Uterus (tissue), 3 donors: ENCODE measurements at regions not wholly inside any gene's neighbourhood (a gene's known extent, or its start where the extent isn't known, plus 50 kb on each side); places are given as distances from the start of the nearest gene placed in this dataset.

Source experiments
- DNase-seq, 2 donors: peaks; one replicate each; pipeline ENCODE4 v3.0.0-alpha.2; 2019 to 2020
- H3K27ac ChIP-seq, 2 donors: fragments of 200-600 bp; sonication (generic); 1 replicate in 1 of 2; 2 replicates in 1 of 2; pipeline ENCODE4 v1.5.1; 2016 to 2018
- H3K27me3 ChIP-seq, 2 donors: fragments of 200-600 bp; sonication (generic); one replicate each; pipeline ENCODE4 v1.5.1; 2018 to 2019; ENCODE audit warnings: control low read depth in 1 of 2
- H3K36me3 ChIP-seq, 2 donors: fragments of 200-600 bp; sonication (generic); one replicate each; pipeline ENCODE4 v1.5.1; 2019; ENCODE audit warnings: control low read depth in 1 of 2
- H3K4me1 ChIP-seq, 2 donors: fragments of 200-600 bp; sonication (generic); one replicate each; pipeline ENCODE4 v1.5.1; 2018 to 2019; ENCODE audit warnings: control low read depth in 1 of 2
- H3K4me3 ChIP-seq, 2 donors: fragments of 200-600 bp; sonication (generic); 1 replicate in 1 of 2; 2 replicates in 1 of 2; pipeline ENCODE4 v1.5.1; 2018 to 2019; ENCODE audit warnings: mild to moderate bottlenecking in 1 of 2
- H3K9me3 ChIP-seq, 2 donors: fragments of 200-600 bp; sonication (generic); one replicate each; pipeline ENCODE4 v1.5.1; 2019; ENCODE audit warnings: control low read depth in 1 of 2
- POLR2A ChIP-seq, 2 donors: fragments of 450-650 bp; IDR thresholded peaks; one replicate each; pipeline ENCODE4 v1.6.1; 2016; ENCODE audit warnings: antibody characterized with exemption in 2 of 2, mild to moderate bottlenecking in 1 of 2, moderate library complexity in 1 of 2
- intact Hi-C: fragments of 100-400 bp; cut with DNase I; formaldehyde crosslinking; loops from one replicate; pipeline ENCODE4 v1.15.1; 2023; ENCODE audit warnings: low total_unique reads
- TF ChIP-seq, protein P1 (sequence below), 4 experiments: fragments of 200-600 bp in 2 of 4; fragments of 450-650 bp in 2 of 4; sonication (generic) in 2 of 4; IDR thresholded peaks; one replicate each; pipeline ENCODE4 v1.5.1; 2016 to 2019; ENCODE audit warnings: antibody characterized with exemption in 4 of 4, mild to moderate bottlenecking in 2 of 4, moderate library complexity in 1 of 4
- donor health status: DM: yes; HTN: yes; CAD: no.

GRCh38 chr13:64866331-64866730 is 2363.8 kb downstream of the PCDH9 start:
- Histone ChIP-seq H3K4me3 (no peak overlapping the region), H3K4me1 (no peaks in the 10 kb centered on the region), H3K27me3 (no peaks in the 10 kb centered on the region), H3K9me3 (peaks cover 0 to 3% of the 10 kb centered on the region in 2 donors), H3K36me3 (no peaks in the 10 kb centered on the region), H3K27ac (no peak overlapping the region)
- no peak for DNase-seq
- TF ChIP-seq POLR2A (IDR thresholded peaks at IDR 0.05), result no peak
- TF ChIP-seq, protein P1, sequence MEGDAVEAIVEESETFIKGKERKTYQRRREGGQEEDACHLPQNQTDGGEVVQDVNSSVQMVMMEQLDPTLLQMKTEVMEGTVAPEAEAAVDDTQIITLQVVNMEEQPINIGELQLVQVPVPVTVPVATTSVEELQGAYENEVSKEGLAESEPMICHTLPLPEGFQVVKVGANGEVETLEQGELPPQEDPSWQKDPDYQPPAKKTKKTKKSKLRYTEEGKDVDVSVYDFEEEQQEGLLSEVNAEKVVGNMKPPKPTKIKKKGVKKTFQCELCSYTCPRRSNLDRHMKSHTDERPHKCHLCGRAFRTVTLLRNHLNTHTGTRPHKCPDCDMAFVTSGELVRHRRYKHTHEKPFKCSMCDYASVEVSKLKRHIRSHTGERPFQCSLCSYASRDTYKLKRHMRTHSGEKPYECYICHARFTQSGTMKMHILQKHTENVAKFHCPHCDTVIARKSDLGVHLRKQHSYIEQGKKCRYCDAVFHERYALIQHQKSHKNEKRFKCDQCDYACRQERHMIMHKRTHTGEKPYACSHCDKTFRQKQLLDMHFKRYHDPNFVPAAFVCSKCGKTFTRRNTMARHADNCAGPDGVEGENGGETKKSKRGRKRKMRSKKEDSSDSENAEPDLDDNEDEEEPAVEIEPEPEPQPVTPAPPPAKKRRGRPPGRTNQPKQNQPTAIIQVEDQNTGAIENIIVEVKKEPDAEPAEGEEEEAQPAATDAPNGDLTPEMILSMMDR (IDR thresholded peaks at IDR 0.05), result no peak
- intact Hi-C loops, result no loop called here

GRCh38 chr13:64855506-64855905 is 2374.6 kb downstream of the PCDH9 start:
- intact Hi-C loops, result no loop called here
- Histone ChIP-seq H3K4me1 (no peaks in the 10 kb centered on the region), H3K27me3 (no peaks in the 10 kb centered on the region), H3K27ac (no peak overlapping the region), H3K9me3 (no peaks in the 10 kb centered on the region), H3K36me3 (no peaks in the 10 kb centered on the region), H3K4me3 (no peak overlapping the region)
- no peak for TF ChIP-seq POLR2A (IDR thresholded peaks at IDR 0.05)
- TF ChIP-seq, protein P1 (IDR thresholded peaks at IDR 0.05), result no peak
- DNase-seq, result no peak

GRCh38 chr13:64850017-64850416 is 2380.1 kb downstream of the PCDH9 start:
- intact Hi-C loops, result no loop called here
- TF ChIP-seq POLR2A (IDR thresholded peaks at IDR 0.05), result no peak
- TF ChIP-seq, protein P1 (IDR thresholded peaks at IDR 0.05), result no peak
- Histone ChIP-seq H3K27ac (no peak overlapping the region), H3K4me1 (no peaks in the 10 kb centered on the region), H3K36me3 (no peaks in the 10 kb centered on the region), H3K4me3 (no peak overlapping the region), H3K9me3 (no peaks in the 10 kb centered on the region), H3K27me3 (no peaks in the 10 kb centered on the region)
- no peak for DNase-seq

- intact Hi-C loops, result no loop called here
- no peaks in the 10 kb centered on the region for H3K27me3 ChIP-seq
- H3K36me3 ChIP-seq, result no peaks in the 10 kb centered on the region
- H3K27ac ChIP-seq, result no peak overlapping the region
- no peaks in the 10 kb centered on the region for H3K4me1 ChIP-seq
- no peaks in the 10 kb centered on the region for H3K9me3 ChIP-seq
- no peak for DNase-seq
- TF ChIP-seq, protein P1 (IDR thresholded peaks at IDR 0.05), result no peak
- no peak for TF ChIP-seq POLR2A (IDR thresholded peaks at IDR 0.05)
- no peak overlapping the region for H3K4me3 ChIP-seq
Measured at GRCh38 chr13:64849196-64849595, 2380.9 kb downstream of the PCDH9 start.

- H3K9me3 ChIP-seq, result no peaks in the 10 kb centered on the region
- H3K4me1 ChIP-seq, result no peaks in the 10 kb centered on the region
- H3K36me3 ChIP-seq, result no peaks in the 10 kb centered on the region
- no peak overlapping the region for H3K4me3 ChIP-seq
- no peak overlapping the region for H3K27ac ChIP-seq
- intact Hi-C loops, result no loop called here
- no peak for TF ChIP-seq POLR2A (IDR thresholded peaks at IDR 0.05)
- TF ChIP-seq, protein P1 (IDR thresholded peaks at IDR 0.05), result no peak
- no peak for DNase-seq
- H3K27me3 ChIP-seq, result no peaks in the 10 kb centered on the region
Measured at GRCh38 chr13:64847767-64848166, 2382.4 kb downstream of the PCDH9 start.
